Fibroblast of pulmonary artery (primary cell): ENCODE measurements at regions not wholly inside any gene's neighbourhood (a gene's known extent, or its start where the extent isn't known, plus 50 kb on each side); places are given as distances from the start of the nearest gene placed in this dataset.

ENCODE experiments used
- DNase-seq: peaks from one replicate; pipeline ENCODE4 v3.0.0-alpha.2; 2010; ENCODE audit warnings: low read depth
- H3K4me3 ChIP-seq: replicated peaks from 2 replicates; pipeline ENCODE4 v1.5.1; 2011; ENCODE audit warnings: low read depth, mild to moderate bottlenecking, control low read depth, low read length, moderate library complexity
- CTCF ChIP-seq: IDR thresholded peaks from 2 replicates; pipeline ENCODE4 v1.5.1; 2011; ENCODE audit warnings: mild to moderate bottlenecking, control low read depth, low read length, inconsistent platforms; ENCODE audit errors: missing control alignments

DNA sequence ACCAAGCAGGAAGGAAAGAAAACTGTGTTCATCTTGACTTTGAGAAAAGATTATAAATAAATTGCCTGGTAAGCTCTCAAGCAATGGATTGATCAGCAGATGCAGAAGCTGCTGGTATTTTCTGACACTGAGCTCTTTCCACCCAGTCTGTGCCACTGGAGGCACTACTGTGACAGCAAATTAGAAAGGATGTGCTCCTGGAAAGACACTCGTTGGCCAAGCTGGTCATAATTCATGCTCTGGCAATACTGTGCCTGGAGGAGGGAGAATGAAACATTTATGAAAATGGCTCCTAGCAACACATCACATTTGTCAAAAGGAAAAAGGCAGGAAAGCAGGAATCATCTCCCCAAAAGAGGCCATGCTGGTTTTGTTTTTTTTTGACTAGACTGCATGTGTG lies 84.2 kb downstream of the CAVIN4 start:
- no peak for TF ChIP-seq CTCF
- DNase-seq, result no peak

GRCh38 chr9:100667448-100667847 lies 89.6 kb downstream of the CAVIN4 start:
- TF ChIP-seq CTCF, result no peak
- no peak overlapping the region for H3K4me3 ChIP-seq

More for the DNA sequence above, 84.2 kb downstream of the CAVIN4 start:
- no peak overlapping the region for H3K4me3 ChIP-seq

DNA sequence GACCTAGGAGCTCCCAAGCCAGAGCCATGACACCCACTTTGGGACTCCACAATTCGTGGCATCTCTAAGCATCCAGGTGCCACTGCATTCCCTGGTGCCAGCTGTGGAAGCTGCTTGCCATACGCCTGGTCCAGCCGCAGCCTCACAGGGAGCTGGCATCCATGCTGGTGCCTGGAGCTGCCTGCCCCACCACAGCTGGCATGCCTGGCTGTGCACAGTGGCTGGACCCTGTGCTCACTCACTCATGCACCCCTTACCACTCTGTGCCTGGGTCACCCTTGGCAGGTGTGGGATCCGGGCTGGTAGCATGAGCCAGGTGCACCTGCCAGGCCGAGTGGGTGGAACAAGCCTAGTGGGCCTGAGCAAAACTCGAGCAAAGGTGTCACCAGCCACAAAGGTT lies 90.1 kb downstream of the CAVIN4 start:
- DNase-seq, result no peak
- H3K4me3 ChIP-seq, result no peak overlapping the region
- TF ChIP-seq CTCF, result no peak

More at GRCh38 chr9:100667448-100667847, 89.6 kb downstream of the CAVIN4 start:
- DNase-seq, result no peak

- H3K4me3 ChIP-seq, result no peak overlapping the region
- no peak for TF ChIP-seq CTCF
These were observed 92.1 kb downstream of the CAVIN4 start for GRCh38 chr9:100669968-100670367.

DNA sequence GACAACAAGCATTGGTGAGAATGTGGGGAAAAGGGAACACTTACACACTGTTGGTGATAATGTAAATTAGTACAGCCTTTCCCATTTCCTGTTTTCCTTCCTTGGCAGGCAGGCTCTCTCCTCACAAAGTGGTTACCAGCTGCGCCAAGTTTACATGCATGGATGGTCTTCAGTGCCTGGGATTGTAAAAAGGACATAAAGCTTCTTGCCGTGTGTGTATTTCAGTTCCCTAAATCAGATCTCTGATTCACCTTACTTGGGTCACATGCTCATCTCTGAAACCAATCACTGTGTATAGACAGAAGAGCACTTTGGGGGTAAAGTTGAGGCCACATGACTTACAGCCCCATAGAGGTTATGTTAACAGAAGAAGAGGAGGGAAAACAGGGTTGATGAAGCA lies 92.8 kb downstream of the CAVIN4 start:
- DNase-seq, result no peak
- H3K4me3 ChIP-seq, result no peak overlapping the region
- no peak for TF ChIP-seq CTCF

More at GRCh38 chr9:100669968-100670367, 92.1 kb downstream of the CAVIN4 start:
- no peak for DNase-seq

- TF ChIP-seq CTCF, result no peak
- DNase-seq, result no peak
- no peak overlapping the region for H3K4me3 ChIP-seq
These were observed 94.0 kb downstream of the CAVIN4 start for GRCh38 chr9:100671898-100672297.

- no peak for TF ChIP-seq CTCF
- no peak overlapping the region for H3K4me3 ChIP-seq
- no peak for DNase-seq
These were observed 95.4 kb downstream of the CAVIN4 start for GRCh38 chr9:100673249-100673648.
